H9 (cell line): ENCODE measurements at regions not wholly inside any gene's neighbourhood (a gene's known extent, or its start where the extent isn't known, plus 50 kb on each side); places are given as distances from the start of the nearest gene placed in this dataset.

ENCODE experiments used
- DNase-seq: peaks from one replicate; pipeline ENCODE4 v3.0.0-alpha.2; 2017
- H2AFZ ChIP-seq: one replicate; pipeline ENCODE4 v1.6.1; 2013; ENCODE audit warnings: mild to moderate bottlenecking, low read length, control low read depth, moderate library complexity
- H2AK5ac ChIP-seq: 2 replicates; pipeline ENCODE4 v1.6.1; 2013; ENCODE audit warnings: low read length, control low read depth, mixed read lengths; ENCODE audit not compliant: insufficient read length
- H2BK120ac ChIP-seq: one replicate; pipeline ENCODE4 v1.6.1; 2013; ENCODE audit warnings: low read depth, mild to moderate bottlenecking, low read length, control low read depth, inconsistent platforms; ENCODE audit not compliant: poor library complexity, severe bottlenecking
- H2BK12ac ChIP-seq: 2 replicates; pipeline ENCODE4 v1.6.1; 2013; ENCODE audit warnings: low read length, control low read depth, mixed read lengths, low read depth; ENCODE audit not compliant: insufficient read length
- H2BK15ac ChIP-seq: 2 replicates; pipeline ENCODE4 v1.6.1; 2013; ENCODE audit warnings: low read depth, low read length, control low read depth
- H2BK20ac ChIP-seq: one replicate; pipeline ENCODE4 v1.6.1; 2013; ENCODE audit warnings: low read depth, mild to moderate bottlenecking, low read length, control low read depth, inconsistent platforms; ENCODE audit not compliant: poor library complexity, severe bottlenecking
- H2BK5ac ChIP-seq: 2 replicates; pipeline ENCODE4 v1.6.1; 2013; ENCODE audit warnings: low read length, control low read depth, mixed read lengths; ENCODE audit not compliant: insufficient read length
- H3K14ac ChIP-seq: 2 replicates; pipeline ENCODE4 v1.6.1; 2013; ENCODE audit warnings: low read length, control low read depth; ENCODE audit not compliant: insufficient read depth
- H3K18ac ChIP-seq: 2 replicates; pipeline ENCODE4 v1.6.1; 2013; ENCODE audit warnings: low read depth, mild to moderate bottlenecking, mixed read lengths, low read length, control low read depth; ENCODE audit not compliant: insufficient read length
- H3K23ac ChIP-seq: 2 replicates; pipeline ENCODE4 v1.6.1; 2013; ENCODE audit warnings: low read length, control low read depth, mixed read lengths, low read depth; ENCODE audit not compliant: insufficient read length
- H3K23me2 ChIP-seq: 2 replicates; pipeline ENCODE4 v1.6.1; 2013; ENCODE audit warnings: low read depth, mild to moderate bottlenecking, mixed read lengths, low read length, control low read depth; ENCODE audit not compliant: insufficient read length, poor library complexity, severe bottlenecking
- H3K27ac ChIP-seq: 2 replicates; pipeline ENCODE4 v1.5.1; 2013; ENCODE audit warnings: low read length, control low read depth, mixed read lengths, low read depth; ENCODE audit not compliant: insufficient read length
- H3K27me3 ChIP-seq: 2 replicates; pipeline ENCODE4 v1.6.1; 2013; ENCODE audit warnings: low read length, control low read depth, inconsistent platforms; ENCODE audit not compliant: insufficient read depth
- H3K4ac ChIP-seq: 2 replicates; pipeline ENCODE4 v1.6.1; 2013; ENCODE audit warnings: low read depth, mild to moderate bottlenecking, control low read depth, inconsistent platforms, low read length, moderate library complexity
- H3K4me1 ChIP-seq: 2 replicates; pipeline ENCODE4 v1.6.1; 2013; ENCODE audit warnings: low read length, control low read depth, inconsistent platforms; ENCODE audit not compliant: insufficient read depth
- H3K4me2 ChIP-seq: 2 replicates; pipeline ENCODE4 v1.6.1; 2013; ENCODE audit warnings: low read length, control low read depth, mixed read lengths; ENCODE audit not compliant: insufficient read length, insufficient read depth
- H3K56ac ChIP-seq: 2 replicates; pipeline ENCODE4 v1.6.1; 2013; ENCODE audit warnings: low read depth, mild to moderate bottlenecking, mixed read lengths, low read length, control low read depth; ENCODE audit not compliant: insufficient read length
- H3K79me1 ChIP-seq: 2 replicates; pipeline ENCODE4 v1.6.1; 2013; ENCODE audit warnings: low read depth, mild to moderate bottlenecking, moderate library complexity, low read length, control low read depth, inconsistent platforms; ENCODE audit not compliant: insufficient read depth, poor library complexity, severe bottlenecking
- H3K79me2 ChIP-seq: 2 replicates; pipeline ENCODE4 v1.6.1; 2013; ENCODE audit warnings: low read length, control low read depth, inconsistent platforms; ENCODE audit not compliant: insufficient read depth
- H3K9ac ChIP-seq: 2 replicates; pipeline ENCODE4 v1.6.1; 2013; ENCODE audit warnings: low read length, control low read depth, mixed read lengths; ENCODE audit not compliant: insufficient read length; ENCODE audit errors: extremely low read depth
- H3K9me3 ChIP-seq: one replicate; pipeline ENCODE4 v1.6.1; 2013; ENCODE audit warnings: low read depth, low read length, inconsistent platforms; ENCODE audit not compliant: control insufficient read depth
- H3T11ph ChIP-seq: one replicate; pipeline ENCODE4 v1.6.1; 2013; ENCODE audit warnings: mild to moderate bottlenecking, low read length, control low read depth, inconsistent platforms
- H4K20me1 ChIP-seq: one replicate; pipeline ENCODE4 v1.6.1; 2013; ENCODE audit not compliant: control insufficient read depth, insufficient read length, insufficient read depth
- H4K5ac ChIP-seq: 2 replicates; pipeline ENCODE4 v1.6.1; 2013; ENCODE audit warnings: low read depth, mild to moderate bottlenecking, mixed read lengths, low read length, control low read depth; ENCODE audit not compliant: insufficient read length
- H4K8ac ChIP-seq: replicated peaks from 2 replicates; pipeline ENCODE4 v1.6.1; 2013; ENCODE audit warnings: low read length, control low read depth, mixed read lengths, low read depth; ENCODE audit not compliant: insufficient read length
- H4K91ac ChIP-seq: 2 replicates; pipeline ENCODE4 v1.6.1; 2013; ENCODE audit warnings: low read depth, mild to moderate bottlenecking, moderate library complexity, mixed read lengths, low read length, control low read depth; ENCODE audit not compliant: insufficient read length
- H3K27ac Mint-ChIP-seq, 3 experiments: 2 replicates in 2 of 3; 3 replicates in 1 of 3; pipeline ENCODE4 v1.8.0; 2020 to 2021; ENCODE audit warnings: mixed read lengths in 3 of 3, mild to moderate bottlenecking in 1 of 3, moderate library complexity in 1 of 3
- H3K27me3 Mint-ChIP-seq: 2 replicates; pipeline ENCODE4 v1.8.0; 2021; ENCODE audit warnings: low read depth, mild to moderate bottlenecking, moderate library complexity, mixed read lengths
- H3K36me3 Mint-ChIP-seq, 3 experiments: 2 replicates in 2 of 3; 3 replicates in 1 of 3; pipeline ENCODE4 v1.8.0; 2020 to 2021; ENCODE audit warnings: low read depth in 3 of 3, mixed read lengths in 3 of 3; ENCODE audit not compliant: insufficient read depth in 1 of 3
- H3K4me1 Mint-ChIP-seq, 2 experiments: 2 replicates each; pipeline ENCODE4 v1.8.0; 2020; ENCODE audit warnings: mixed read lengths in 2 of 2
- H3K4me3 Mint-ChIP-seq, 2 experiments: 2 replicates in 1 of 2; 3 replicates in 1 of 2; pipeline ENCODE4 v1.8.0; 2020 to 2021; ENCODE audit warnings: mild to moderate bottlenecking in 2 of 2, mixed read lengths in 2 of 2, moderate library complexity in 1 of 2
- H3K9me3 Mint-ChIP-seq, 2 experiments: 2 replicates in 1 of 2; 3 replicates in 1 of 2; pipeline ENCODE4 v1.8.0; 2020; ENCODE audit warnings: mild to moderate bottlenecking in 2 of 2, mixed read lengths in 2 of 2, moderate library complexity in 1 of 2
- CTCF ChIP-seq: fragments of 200-600 bp; sonication (generic); conservative IDR thresholded peaks from 3 replicates; pipeline ENCODE4 v1.8.0; 2021; ENCODE audit warnings: antibody characterized with exemption, mild to moderate bottlenecking
- WGBS: extraction: QIAGEN DNeasy Blood & Tissue Kit; methylation state at CpG from one replicate; pipeline ENCODE4 v1.1.7; 2013; ENCODE audit warnings: missing lambda C conversion rate, low lambda C conversion rate, mixed read lengths; ENCODE audit not compliant: insufficient read length; ENCODE audit errors: extremely low coverage; 5-methylcytosine and 5-hydroxymethylcytosine counted together

GRCh38 chrX:23118163-23118562 lies 118.4 kb downstream of the DDX53 start:
- Histone ChIP-seq H2BK15ac (no peak overlapping the region), H3K79me1 (no peaks in the 10 kb centered on the region), H3K23me2 (no peaks in the 10 kb centered on the region), H3K23ac (no peak overlapping the region), H2BK5ac (no peak overlapping the region), H2BK20ac (no peak overlapping the region), H3K4me2 (no peak overlapping the region), H3K27ac (no peak overlapping the region), H4K91ac (no peak overlapping the region), H3K4ac (no peak overlapping the region), H3K79me2 (no peaks in the 10 kb centered on the region), H2AK5ac (no peak overlapping the region), H2BK120ac (no peak overlapping the region), H2AFZ (no peak overlapping the region), H3T11ph (no peak overlapping the region), H3K27me3 (no peaks in the 10 kb centered on the region), H4K5ac (no peak overlapping the region), H2BK12ac (no peak overlapping the region), H3K56ac (no peak overlapping the region), H3K14ac (no peak overlapping the region), H4K20me1 (no peaks in the 10 kb centered on the region), H3K4me1 (no peaks in the 10 kb centered on the region), H3K9ac (no peak overlapping the region), H4K8ac (no peak overlapping the region), H3K18ac (no peak overlapping the region), H3K9me3 (no peaks in the 10 kb centered on the region)
- Mint-ChIP-seq H3K36me3 (no peaks in the 10 kb centered on the region), H3K4me1 (peaks cover 18 to 20% of the 10 kb centered on the region in 2 experiments), H3K27ac (no peak overlapping the region), H3K4me3 (no peak overlapping the region), H3K27me3 (no peaks in the 10 kb centered on the region), H3K9me3 (peaks cover 0 to 12% of the 10 kb centered on the region in 2 experiments; a peak in 4 of 5 replicates)
- WGBS, result no CpG with 5 or more reads among the region's 2 CpGs
- no peak for TF ChIP-seq CTCF
- no peak for DNase-seq
